Activated CD4-positive, alpha-beta T cell treated with anti-CD3 and anti-CD28 coated beads, Interleukin-2, amount 50 U/mL, for 1 hour (primary cell): ENCODE measurements at regions not wholly inside any gene's neighbourhood (a gene's known extent, or its start where the extent isn't known, plus 50 kb on each side); places are given as distances from the start of the nearest gene placed in this dataset.

Experiments
- DNase-seq: peaks from one replicate; pipeline ENCODE4 v3.0.0-alpha.2; 2020

DNA sequence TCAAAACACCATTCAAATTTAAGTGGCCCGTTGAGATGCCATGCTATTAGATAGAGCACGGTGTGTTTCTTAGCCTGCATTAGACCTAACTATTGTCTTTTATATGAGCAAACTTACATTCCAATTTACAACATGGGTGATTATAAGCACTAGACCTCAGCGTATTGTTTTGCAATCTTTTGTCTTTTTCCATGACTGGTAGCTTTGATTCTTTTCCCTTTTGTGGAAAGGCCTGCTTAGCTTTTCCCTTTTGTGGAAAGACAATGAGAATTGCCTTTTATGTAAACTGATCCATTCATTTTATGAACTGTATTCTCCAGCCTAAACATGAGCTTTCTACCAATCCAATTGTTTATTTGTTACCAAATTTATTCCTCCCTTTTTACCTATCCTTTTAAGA lies 823.1 kb downstream of the CCSER2 start:
- no peak for DNase-seq

- no peak for DNase-seq
These were observed 824.1 kb downstream of the CCSER2 start for GRCh38 chr10:85152496-85152895.

DNA sequence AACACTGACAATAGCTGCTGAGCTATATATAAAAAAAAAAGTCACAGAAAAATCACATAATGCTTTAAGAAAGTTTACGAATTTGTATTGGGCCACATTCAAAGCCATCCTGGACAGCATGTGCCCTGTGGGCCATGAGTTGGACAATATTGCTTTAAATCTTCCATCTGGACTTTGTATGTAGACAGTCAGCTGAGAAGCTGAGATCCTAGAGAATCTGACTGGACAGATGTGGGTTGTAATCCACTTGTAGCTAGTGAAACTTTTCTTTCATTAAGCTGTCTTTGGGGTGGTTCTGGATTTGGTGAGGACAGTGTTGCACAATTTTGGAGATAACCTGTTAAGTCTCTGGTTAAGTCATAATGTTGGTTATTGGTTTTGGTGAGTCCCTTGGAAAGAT lies 824.5 kb downstream of the CCSER2 start:
- DNase-seq = no peak

DNA sequence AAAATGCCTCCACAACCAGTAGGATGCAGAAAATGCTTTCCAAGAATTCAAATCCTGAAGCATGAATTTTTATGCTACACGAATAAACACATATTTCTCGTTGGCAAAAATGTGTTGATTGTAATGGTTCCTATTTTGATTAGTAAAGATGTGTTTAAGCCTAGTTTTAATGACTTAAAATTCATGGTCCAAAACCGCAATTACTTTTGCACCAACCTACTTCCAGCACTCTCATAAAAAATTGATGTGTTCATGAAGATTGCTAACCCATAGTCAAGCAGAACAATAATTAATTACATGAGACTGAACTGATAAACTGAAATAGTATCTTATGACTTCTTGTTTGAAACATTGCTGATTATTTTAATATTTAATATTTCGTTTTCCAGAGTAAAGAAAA lies 828.8 kb downstream of the CCSER2 start:
- DNase-seq = no peak

- no peak for DNase-seq
These were observed 839.9 kb downstream of the CCSER2 start for GRCh38 chr10:85168243-85168642.

DNA sequence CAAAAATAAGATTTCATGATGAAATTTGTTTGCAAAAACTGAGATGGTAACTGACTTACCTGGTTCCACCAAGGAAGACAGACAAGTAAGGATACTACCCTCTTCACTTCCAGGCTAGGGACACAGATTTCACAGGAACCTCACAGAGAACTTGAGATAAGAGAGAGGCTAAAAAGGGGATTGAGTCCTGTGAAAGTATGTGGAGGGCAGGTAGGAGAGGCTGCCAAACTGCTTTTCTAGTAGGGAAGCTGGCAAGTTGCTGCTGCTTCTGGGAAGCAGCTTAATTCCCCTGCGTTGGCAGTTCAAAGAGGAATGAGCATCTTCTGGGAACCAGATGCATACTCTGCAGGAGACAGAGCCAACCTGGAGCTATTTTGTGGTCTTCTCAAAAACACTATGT lies 841.6 kb downstream of the CCSER2 start:
- DNase-seq = no peak

GRCh38 chr10:85175635-85176034 lies 847.2 kb downstream of the CCSER2 start:
- DNase-seq = no peak

- no peak for DNase-seq
These were observed 849.4 kb downstream of the CCSER2 start for GRCh38 chr10:85177767-85178166.

- DNase-seq = no peak
These were observed 858.7 kb downstream of the CCSER2 start for GRCh38 chr10:85187047-85187446.

DNA sequence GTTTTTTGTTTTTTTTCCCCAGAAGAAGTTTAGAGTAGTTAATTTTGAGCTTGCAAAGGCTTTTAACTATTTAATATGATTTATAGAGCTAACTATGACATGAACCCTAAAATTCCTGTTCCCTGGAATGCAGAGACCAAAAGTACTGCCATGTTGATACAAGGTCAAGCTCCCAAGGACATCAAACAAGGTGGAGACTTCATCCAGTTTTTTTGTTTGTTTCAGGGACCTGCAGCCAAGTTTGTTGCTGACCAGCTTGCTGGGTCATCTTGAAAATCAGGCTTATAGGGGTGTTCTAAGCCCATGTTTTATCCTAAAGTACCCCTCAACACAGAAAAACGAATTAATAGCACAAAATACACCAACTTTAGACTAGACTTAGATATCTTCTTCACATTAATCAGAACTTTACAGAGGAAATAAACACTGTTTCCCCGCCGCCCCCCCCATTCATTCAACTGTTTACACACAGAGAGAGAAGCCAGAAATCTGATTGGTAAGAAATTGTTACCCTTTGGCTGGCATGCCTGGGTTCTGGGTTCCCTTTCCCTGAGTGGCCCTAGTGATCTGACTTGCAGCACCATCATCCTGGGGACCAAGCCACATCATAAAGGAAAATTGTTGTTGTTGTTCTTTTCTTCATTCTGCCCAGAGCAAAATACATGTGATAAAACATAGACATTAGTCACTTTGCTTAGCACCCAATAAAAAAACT lies 860.5 kb downstream of the CCSER2 start:
- no peak for DNase-seq

- no peak for DNase-seq
These were observed 865.4 kb downstream of the CCSER2 start for GRCh38 chr10:85193796-85194195.

GRCh38 chr10:85194706-85195105 lies 866.3 kb downstream of the CCSER2 start:
- DNase-seq = no peak

GRCh38 chr10:85195596-85195995 lies 867.2 kb downstream of the CCSER2 start:
- DNase-seq = no peak

GRCh38 chr10:85204814-85205213 lies 876.4 kb downstream of the CCSER2 start:
- DNase-seq = no peak

- DNase-seq = no peak
These were observed 884.1 kb downstream of the CCSER2 start for GRCh38 chr10:85212526-85212925.

- no peak for DNase-seq
These were observed 885.1 kb downstream of the CCSER2 start for GRCh38 chr10:85213493-85213892.

- DNase-seq = no peak
These were observed 893.9 kb downstream of the CCSER2 start for GRCh38 chr10:85222300-85222699.

DNA sequence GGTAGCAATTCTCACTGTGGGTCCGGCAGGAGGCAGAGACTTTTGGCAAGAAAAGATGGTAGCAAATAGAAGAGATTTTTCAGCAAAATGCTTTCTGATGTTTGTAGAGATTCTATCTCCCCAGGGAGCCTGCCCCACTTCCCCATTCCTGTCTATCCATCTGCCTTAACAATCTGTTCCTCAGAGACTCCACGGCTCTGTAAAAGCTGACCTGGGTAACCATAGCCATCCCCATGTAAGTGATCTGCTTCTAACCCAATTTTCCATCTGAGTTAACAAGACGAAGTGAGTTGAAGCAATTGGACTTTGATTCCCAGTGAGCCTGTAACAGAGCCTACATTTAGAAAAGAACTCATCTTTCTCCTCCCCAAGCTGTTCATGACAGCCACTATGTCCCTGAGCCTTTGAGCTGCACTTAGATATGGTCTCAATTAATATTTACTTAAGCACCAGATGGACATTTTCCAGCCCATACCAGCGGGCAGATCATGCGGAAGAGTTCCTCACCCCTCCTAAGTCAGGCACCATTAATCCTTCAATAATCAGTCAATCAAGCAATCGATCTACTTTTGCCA lies 896.1 kb downstream of the CCSER2 start:
- DNase-seq = no peak

- no peak for DNase-seq
These were observed 896.9 kb downstream of the CCSER2 start for GRCh38 chr10:85225311-85225710.

GRCh38 chr10:85226596-85226995 lies 898.2 kb downstream of the CCSER2 start:
- no peak for DNase-seq

DNA sequence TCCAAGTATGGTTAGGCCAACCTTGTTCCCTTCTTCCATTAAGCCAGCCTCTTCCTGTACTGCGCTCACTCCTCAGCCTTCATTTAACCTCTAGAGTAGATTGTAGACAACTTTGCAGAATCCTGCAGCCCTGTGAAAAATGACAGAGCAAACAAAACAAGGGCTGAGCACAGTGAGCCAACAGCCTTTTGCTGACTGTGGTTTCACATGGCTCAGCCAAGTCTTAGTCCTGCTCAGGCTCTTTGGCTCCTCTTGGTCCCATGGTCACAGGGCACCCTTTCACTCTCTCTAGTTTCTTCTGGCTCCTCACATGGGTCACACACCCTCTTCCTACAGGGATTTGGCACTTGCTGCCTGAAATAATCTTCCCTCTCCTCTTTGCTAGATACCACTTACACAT lies 900.3 kb downstream of the CCSER2 start:
- no peak for DNase-seq

DNA sequence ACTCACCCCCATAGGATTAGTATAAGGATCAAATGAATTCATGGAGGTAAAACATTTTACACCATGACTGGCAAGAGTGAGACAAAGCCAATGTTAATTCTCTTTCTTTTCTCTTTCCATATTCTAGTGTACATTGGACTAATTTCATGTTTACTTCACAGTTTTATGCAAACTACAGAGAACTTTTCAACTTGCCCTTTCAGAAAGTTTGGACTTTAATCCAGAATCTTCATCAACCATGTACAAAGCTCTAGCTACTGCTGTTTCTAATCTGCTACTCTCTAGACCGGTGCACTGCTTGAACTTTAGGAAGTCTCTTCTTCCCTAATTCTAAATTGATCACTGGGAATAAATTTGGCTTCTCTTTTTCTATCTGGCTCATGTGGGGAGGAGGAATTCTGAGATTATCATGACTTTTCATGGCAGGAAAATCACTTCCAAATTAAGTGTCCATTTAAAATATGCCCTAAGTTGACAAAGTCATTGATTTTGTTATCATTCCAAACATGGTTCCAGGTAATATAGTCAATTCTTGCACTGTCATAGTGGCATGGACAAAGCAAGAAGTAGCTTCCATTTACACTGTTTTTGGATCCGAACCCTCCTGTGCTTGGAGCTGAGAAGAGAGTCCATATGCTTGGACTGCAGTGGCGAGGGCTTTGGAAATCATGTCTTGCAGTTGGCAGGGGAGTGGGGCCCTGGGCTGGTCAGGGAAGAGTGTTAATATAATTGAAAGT lies 903.3 kb downstream of the CCSER2 start:
- no peak for DNase-seq

DNA sequence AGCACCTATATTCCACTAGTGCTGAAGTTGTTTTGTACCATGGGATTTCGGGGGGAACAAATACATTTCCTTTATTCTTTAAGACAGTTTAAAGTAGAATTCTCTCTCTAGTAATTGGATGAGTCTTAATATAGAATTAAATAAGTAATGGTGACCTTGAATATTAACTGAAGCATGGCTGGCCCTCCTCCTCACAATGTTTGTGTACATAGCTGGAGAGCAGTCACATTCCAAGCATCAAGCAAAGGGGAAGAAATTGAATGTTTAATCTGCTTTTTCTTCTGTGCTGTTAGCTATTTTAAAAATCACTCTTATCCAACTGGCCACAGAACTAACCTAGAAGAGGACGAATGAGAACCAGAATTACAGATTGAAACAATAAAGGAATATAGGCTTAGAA lies 906.9 kb downstream of the CCSER2 start:
- DNase-seq = no peak

GRCh38 chr10:85238676-85239075 lies 910.3 kb downstream of the CCSER2 start:
- DNase-seq = no peak
